IMR-90 (cell line): ENCODE measurements at regions not wholly inside any gene's neighbourhood (a gene's known extent, or its start where the extent isn't known, plus 50 kb on each side); places are given as distances from the start of the nearest gene placed in this dataset.

Source experiments
- ATAC-seq: fragments of 200-7000 bp; cut with Tn5 transposase; 2 replicates; pipeline ENCODE4 v1.9.1; 2020; ENCODE audit warnings: low read depth, mild to moderate bottlenecking, moderate library complexity
- BruUV-seq: library from RNA; stranded (reverse); fragments of 400-500 nt; replicated peaks from 2 replicates; lab custom pipeline; 2021; lab: Mats Ljungman, UMichigan
- CTCF ChIA-PET: fragments of 300-600 bp; formaldehyde crosslinking; extraction: SDS; loops from one replicate; lab custom pipeline; 2021; ENCODE audit warnings: antibody characterized with exemption; lab: Yijun Ruan, JAX
- POLR2A ChIA-PET: fragments of 300-600 bp; sonication (Branson Sonifier 250); formaldehyde crosslinking; loops from one replicate; lab custom pipeline; 2022; ENCODE audit warnings: antibody characterized with exemption; ENCODE audit not compliant: unreplicated experiment; lab: Charles Lee
- DNase-seq: peaks from one replicate; pipeline ENCODE4 v3.0.0; 2013
- H2AFZ ChIP-seq: replicated peaks from 2 replicates; pipeline ENCODE3; 2013; ENCODE audit warnings: low read length, mild to moderate bottlenecking; ENCODE audit not compliant: poor library complexity
- H2AK5ac ChIP-seq: 2 replicates; pipeline ENCODE4 v1.6.1; 2013; ENCODE audit warnings: low read depth, low read length, inconsistent platforms
- H2AK9ac ChIP-seq: replicated peaks from 2 replicates; pipeline ENCODE3; 2013; ENCODE audit warnings: mild to moderate bottlenecking, low read depth, low read length, moderate library complexity; ENCODE audit not compliant: poor library complexity
- H2BK120ac ChIP-seq: 2 replicates; pipeline ENCODE4 v1.6.1; 2013; ENCODE audit warnings: low read depth, low read length, inconsistent platforms
- H2BK15ac ChIP-seq: 3 replicates; pipeline ENCODE4 v1.6.1; 2013; ENCODE audit warnings: low read depth, low read length, inconsistent platforms
- H2BK20ac ChIP-seq: 2 replicates; pipeline ENCODE4 v1.6.1; 2013; ENCODE audit warnings: low read depth, mild to moderate bottlenecking, inconsistent platforms, low read length, moderate library complexity
- H2BK5ac ChIP-seq: 2 replicates; pipeline ENCODE4 v1.6.1; 2013; ENCODE audit warnings: mild to moderate bottlenecking, low read depth, low read length, inconsistent platforms; ENCODE audit not compliant: poor library complexity, severe bottlenecking
- H3K14ac ChIP-seq: replicated peaks from 2 replicates; pipeline ENCODE4 v1.6.1; 2013; ENCODE audit warnings: low read depth, low read length, inconsistent platforms
- H3K18ac ChIP-seq: 2 replicates; pipeline ENCODE4 v1.6.1; 2013; ENCODE audit warnings: low read depth, low read length, control low read depth
- H3K23ac ChIP-seq: 2 replicates; pipeline ENCODE4 v1.6.1; 2013; ENCODE audit warnings: low read depth, low read length, inconsistent platforms
- H3K27ac ChIP-seq: 2 replicates; pipeline ENCODE4 v1.5.1; 2013; ENCODE audit warnings: mild to moderate bottlenecking, control low read depth, low read length; ENCODE audit not compliant: insufficient read depth
- H3K27me3 ChIP-seq: 2 replicates; pipeline ENCODE4 v1.6.1; 2013; ENCODE audit warnings: low read length; ENCODE audit not compliant: control insufficient read depth, insufficient read depth
- H3K36me3 ChIP-seq: 2 replicates; pipeline ENCODE4 v1.6.1; 2013; ENCODE audit warnings: low read length, mixed read lengths; ENCODE audit not compliant: control insufficient read depth, insufficient read depth
- H3K4ac ChIP-seq: 2 replicates; pipeline ENCODE4 v1.6.1; 2013; ENCODE audit warnings: low read depth, low read length, inconsistent platforms
- H3K4me1 ChIP-seq: 2 replicates; pipeline ENCODE4 v1.6.1; 2013; ENCODE audit warnings: low read length, mixed read lengths; ENCODE audit not compliant: control insufficient read depth, insufficient read depth
- H3K4me2 ChIP-seq: 2 replicates; pipeline ENCODE4 v1.6.1; 2013; ENCODE audit warnings: low read depth, mild to moderate bottlenecking, control low read depth, low read length, moderate library complexity
- H3K4me3 ChIP-seq: 2 replicates; pipeline ENCODE4 v1.5.1; 2013; ENCODE audit warnings: low read depth, mild to moderate bottlenecking, control low read depth, low read length, moderate library complexity; ENCODE audit not compliant: insufficient read depth
- H3K56ac ChIP-seq: 2 replicates; pipeline ENCODE4 v1.6.1; 2013; ENCODE audit warnings: low read length, inconsistent platforms; ENCODE audit not compliant: insufficient read depth; ENCODE audit errors: extremely low read depth
- H3K79me1 ChIP-seq, 2 experiments: 2 replicates each; pipeline ENCODE4 v1.6.1; 2013; ENCODE audit warnings: low read length in 2 of 2, inconsistent platforms in 1 of 2, low read depth in 1 of 2
- H3K9ac ChIP-seq: 2 replicates; pipeline ENCODE4 v1.6.1; 2013; ENCODE audit warnings: low read depth, low read length, control low read depth
- H3K9me1 ChIP-seq: 2 replicates; pipeline ENCODE4 v1.6.1; 2013; ENCODE audit warnings: low read length, inconsistent platforms; ENCODE audit not compliant: insufficient read depth
- H3K9me3 ChIP-seq: 2 replicates; pipeline ENCODE4 v1.6.1; 2013; ENCODE audit warnings: low read length; ENCODE audit not compliant: control insufficient read depth, insufficient read depth
- H4K20me1 ChIP-seq: 2 replicates; pipeline ENCODE4 v1.6.1; 2013; ENCODE audit warnings: low read length, inconsistent platforms; ENCODE audit not compliant: insufficient read depth
- H4K5ac ChIP-seq: 2 replicates; pipeline ENCODE4 v1.6.1; 2013; ENCODE audit warnings: mild to moderate bottlenecking, low read depth, low read length, control low read depth
- H4K8ac ChIP-seq, 2 experiments: 2 replicates each; pipeline ENCODE4 v1.6.1; 2013; ENCODE audit warnings: low read depth in 2 of 2, low read length in 2 of 2, control low read depth in 1 of 2, inconsistent platforms in 1 of 2
- H4K91ac ChIP-seq: 2 replicates; pipeline ENCODE4 v1.6.1; 2013; ENCODE audit warnings: low read depth, low read length, inconsistent platforms; ENCODE audit not compliant: insufficient read depth
- BHLHE40 ChIP-seq: fragments of 150-350 bp; IDR thresholded peaks from 2 replicates; pipeline ENCODE4 v1.6.1; 2016; ENCODE audit warnings: mild to moderate bottlenecking, low read depth, low read length
- CHD1 ChIP-seq: IDR thresholded peaks from 2 replicates; pipeline ENCODE4 v1.6.1; 2012; ENCODE audit warnings: low read depth, low read length, improper control_type of control experiment
- FOS ChIP-seq: fragments of 150-350 bp; IDR thresholded peaks from 2 replicates; pipeline ENCODE4 v1.6.1; 2016; ENCODE audit warnings: low read depth, low read length
- NFE2L2 ChIP-seq: fragments of 150-350 bp; IDR thresholded peaks from 2 replicates; pipeline ENCODE4 v1.6.1; 2016; ENCODE audit warnings: low read depth, mild to moderate bottlenecking, low read length
- RAD21 ChIP-seq: IDR thresholded peaks from 2 replicates; pipeline ENCODE4 v1.6.1; 2012; ENCODE audit warnings: low read length, improper control_type of control experiment
- RCOR1 ChIP-seq: IDR thresholded peaks from 2 replicates; pipeline ENCODE4 v1.6.1; 2012; ENCODE audit warnings: mild to moderate bottlenecking, low read length, improper control_type of control experiment; ENCODE audit not compliant: insufficient replicate concordance
- RFX5 ChIP-seq: IDR thresholded peaks from 2 replicates; pipeline ENCODE4 v1.8.0; 2012; ENCODE audit warnings: low read depth, mild to moderate bottlenecking, low read length, moderate library complexity
- WGBS, 2 experiments: methylation state at CpG; one replicate each; pipeline versions ENCODE4 v1.1.5 to v1.1.7; 2013; ENCODE audit warnings: missing lambda C conversion rate in 2 of 2; ENCODE audit not compliant: insufficient read length in 1 of 2; ENCODE audit errors: extremely low coverage in 2 of 2; 5-methylcytosine and 5-hydroxymethylcytosine counted together
- dilution Hi-C: fragments of 300-500 bp; cut with HindIII; formaldehyde crosslinking; loops from one replicate; pipeline ENCODE4 v1.14.3; 2018; ENCODE audit warnings: low sequenced_read_pairs; ENCODE audit not compliant: unreplicated experiment
- in situ Hi-C: fragments of 300-500 bp; cut with MboI; formaldehyde crosslinking; loops from 3 replicates; pipeline ENCODE4 v1.14.3; 2019; ENCODE audit warnings: low sequenced_read_pairs, inconsistent platforms, mixed read lengths
- intact Hi-C: fragments of 100-400 bp; cut with micrococcal nuclease; formaldehyde crosslinking; loops from 2 replicates; pipeline ENCODE4 v1.10.0; 2022

DNA sequence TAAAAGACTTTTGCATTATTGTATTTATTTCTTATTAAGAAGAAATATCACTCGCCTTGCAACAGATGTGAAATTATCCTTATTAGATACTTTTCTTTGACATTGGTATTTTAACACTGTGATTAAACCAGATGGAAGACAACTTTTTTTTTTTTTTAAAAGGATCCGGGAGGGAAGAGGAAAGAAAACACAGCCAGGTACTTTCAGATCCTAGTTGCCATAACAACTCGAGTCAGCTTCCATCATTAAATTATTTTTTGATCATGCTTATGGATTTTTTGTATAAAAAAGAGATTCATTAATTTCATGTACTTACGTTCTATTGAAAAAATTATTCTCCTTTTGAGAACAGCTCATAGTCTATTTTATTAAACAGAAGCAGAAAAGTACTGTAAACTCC, 515.7 kb downstream of the TBC1D4 start:
- no peaks in the 10 kb centered on the region for H3K27me3 ChIP-seq

More for the DNA sequence above, 515.7 kb downstream of the TBC1D4 start:
- CTCF ChIA-PET = no interaction called here
- H3K9me1 ChIP-seq = no peaks in the 10 kb centered on the region
- no peak overlapping the region for H3K23ac ChIP-seq
- H4K8ac ChIP-seq = no peak overlapping the region
- no CpG with 5 or more reads among the region's 4 CpGs for WGBS, 2 experiments
- H2BK5ac ChIP-seq = no peak overlapping the region
- H3K9me3 ChIP-seq = no peaks in the 10 kb centered on the region
- no peak overlapping the region for H2BK120ac ChIP-seq
- H3K27ac ChIP-seq = no peak overlapping the region
- no peak overlapping the region for H3K9ac ChIP-seq
- H3K36me3 ChIP-seq = no peaks in the 10 kb centered on the region
- in situ Hi-C loops (no loop called here), dilution Hi-C loops (no loop called here), intact Hi-C loops (no loop called here)
- H3K4me3 ChIP-seq = no peak overlapping the region
- no peak overlapping the region for H2AFZ ChIP-seq
- H3K14ac ChIP-seq = no peak overlapping the region
- H4K20me1 ChIP-seq = no peaks in the 10 kb centered on the region
- no peak overlapping the region for H2AK5ac ChIP-seq
- ATAC-seq = no peak
- H2BK15ac ChIP-seq = no peak overlapping the region
- POLR2A ChIA-PET = no interaction called here
- H4K91ac ChIP-seq = no peak overlapping the region
- no peaks in the 10 kb centered on the region for H3K79me1 ChIP-seq
- TF ChIP-seq NFE2L2 (no peak), BHLHE40 (no peak), CHD1 (no peak), RAD21 (no peak), RFX5 (no peak), FOS (no peak), RCOR1 (no peak)
- no peak overlapping the region for H3K4me2 ChIP-seq
- no peak overlapping the region for H3K4ac ChIP-seq
- no TSS peak for BruUV-seq
- H2AK9ac ChIP-seq = no peak overlapping the region
- no peak overlapping the region for H3K56ac ChIP-seq
- no peak for DNase-seq
- H3K4me1 ChIP-seq = no peaks in the 10 kb centered on the region
- no peak overlapping the region for H3K18ac ChIP-seq
- no peak overlapping the region for H4K5ac ChIP-seq
- H2BK20ac ChIP-seq = no peak overlapping the region
